22Rv1 (cell line): ENCODE measurements at regions not wholly inside any gene's neighbourhood (a gene's known extent, or its start where the extent isn't known, plus 50 kb on each side); places are given as distances from the start of the nearest gene placed in this dataset.

Source experiments
- CTCF ChIP-seq: fragments of 450-650 bp; IDR thresholded peaks from 2 replicates; pipeline ENCODE4 v1.5.1; 2017; ENCODE audit warnings: mild to moderate bottlenecking
- ZFX ChIP-seq: fragments of 450-650 bp; IDR thresholded peaks from 2 replicates; pipeline ENCODE4 v1.6.1; 2017; ENCODE audit warnings: antibody characterized with exemption, borderline replicate concordance

- TF ChIP-seq CTCF = no peak
- no peak for TF ChIP-seq ZFX
Measured at GRCh38 chr18:78771496-78772359, 207.9 kb upstream of the SALL3 start.
